Activated CD4-positive, alpha-beta T cell treated with anti-CD3 and anti-CD28 coated beads for 48 hours (primary cell): ENCODE measurements at regions not wholly inside any gene's neighbourhood (a gene's known extent, or its start where the extent isn't known, plus 50 kb on each side); places are given as distances from the start of the nearest gene placed in this dataset.

Source experiments
- DNase-seq: peaks from one replicate; pipeline ENCODE4 v3.0.0-alpha.2; 2020

DNA sequence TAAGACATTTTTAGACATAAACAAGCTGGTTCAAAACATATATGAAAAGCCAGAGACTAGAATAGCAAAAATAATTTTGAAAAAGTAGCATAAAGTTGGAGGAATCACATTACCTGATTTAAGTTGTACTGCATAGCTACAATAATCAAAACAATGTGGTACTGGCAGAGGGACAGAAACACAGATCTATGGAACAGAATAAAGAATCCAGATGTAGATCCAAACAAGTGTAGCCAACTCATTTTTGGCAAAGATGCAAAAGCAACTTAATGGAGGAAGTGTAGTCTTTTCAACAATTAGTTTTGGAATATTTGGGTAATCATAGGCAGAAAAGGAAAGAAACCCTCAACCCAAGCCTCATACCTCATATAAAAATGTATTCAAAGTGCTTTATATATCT, 278.7 kb upstream of the ZNF521 start:
- DNase-seq, result no peak

GRCh38 chr18:25621682-25622081, 269.7 kb upstream of the ZNF521 start:
- DNase-seq, result no peak

DNA sequence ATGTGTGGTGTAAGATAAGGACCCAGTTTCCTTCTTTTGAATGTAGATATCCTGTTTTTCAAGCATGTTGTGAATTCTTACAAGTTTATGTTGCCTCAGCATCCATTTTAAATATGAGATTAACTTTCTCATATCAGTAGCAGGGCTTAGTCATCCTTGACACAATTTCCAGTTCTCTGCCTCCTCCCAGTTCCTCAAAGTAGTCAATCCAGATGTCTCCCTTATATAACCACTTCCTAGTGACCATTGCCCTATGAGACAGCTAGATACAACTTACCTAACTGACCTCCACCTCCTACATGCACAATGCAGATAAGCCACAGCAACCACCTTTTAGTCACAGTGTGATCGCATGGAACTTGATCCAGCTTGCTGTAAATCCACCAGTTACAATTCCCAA, 269.2 kb upstream of the ZNF521 start:
- DNase-seq, result no peak

DNA sequence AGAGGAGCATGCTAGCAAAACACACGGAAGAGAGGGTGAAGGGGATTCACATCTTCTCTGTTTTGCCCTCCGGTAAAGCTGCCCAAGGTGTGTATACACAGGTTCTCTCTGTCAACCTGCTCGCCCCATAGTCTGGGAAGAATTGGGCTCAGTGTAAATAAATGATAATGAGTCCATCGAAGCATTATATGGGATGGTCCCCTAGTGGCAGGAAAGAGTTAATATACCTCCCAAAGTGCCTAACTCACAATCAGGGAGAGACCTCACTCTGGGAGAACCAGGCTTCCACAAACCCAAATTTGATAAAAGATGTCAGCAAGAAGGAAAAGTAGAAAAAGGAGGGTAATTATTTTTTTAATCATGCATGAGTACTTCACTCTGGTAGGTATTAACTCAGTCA, 262.2 kb upstream of the ZNF521 start:
- no peak for DNase-seq

- no peak for DNase-seq
Observed at GRCh38 chr18:25612466-25612865, 260.5 kb upstream of the ZNF521 start.

GRCh38 chr18:25608091-25608490, 256.1 kb upstream of the ZNF521 start:
- DNase-seq, result no peak

DNA sequence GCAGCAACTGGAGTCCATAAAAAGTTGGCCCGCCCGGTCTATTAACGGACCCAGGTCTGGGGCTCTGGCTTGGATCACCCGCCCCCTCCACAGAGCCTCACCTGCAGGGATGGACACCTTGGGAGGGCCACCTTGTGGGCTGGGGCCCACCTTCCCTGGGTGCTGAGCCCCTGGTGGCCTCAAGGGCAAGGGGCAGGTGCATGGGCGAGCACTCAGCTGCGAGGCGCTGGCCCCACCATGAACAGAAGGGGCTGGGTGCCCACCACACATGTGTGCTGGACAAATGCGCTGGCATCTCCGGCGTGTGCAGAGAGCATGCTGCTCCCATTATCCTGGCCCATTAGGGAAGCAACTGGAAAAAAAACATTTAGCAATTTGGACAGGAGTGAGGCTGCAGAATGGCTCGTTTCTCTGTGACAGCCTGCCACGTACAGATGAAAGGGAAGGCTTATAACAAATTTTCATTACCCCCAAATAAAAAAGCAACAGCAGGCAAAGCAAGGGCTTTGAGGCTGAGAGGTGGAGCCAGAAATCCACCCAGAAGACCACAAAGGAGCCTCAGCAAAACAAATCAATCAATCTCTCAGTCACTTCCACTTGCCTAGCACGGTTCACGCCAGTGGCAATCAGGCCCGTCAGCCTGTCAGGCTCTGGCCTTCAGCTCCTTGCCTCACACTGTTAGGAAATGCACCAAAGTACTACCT, 253.1 kb upstream of the ZNF521 start:
- DNase-seq, result no peak

DNA sequence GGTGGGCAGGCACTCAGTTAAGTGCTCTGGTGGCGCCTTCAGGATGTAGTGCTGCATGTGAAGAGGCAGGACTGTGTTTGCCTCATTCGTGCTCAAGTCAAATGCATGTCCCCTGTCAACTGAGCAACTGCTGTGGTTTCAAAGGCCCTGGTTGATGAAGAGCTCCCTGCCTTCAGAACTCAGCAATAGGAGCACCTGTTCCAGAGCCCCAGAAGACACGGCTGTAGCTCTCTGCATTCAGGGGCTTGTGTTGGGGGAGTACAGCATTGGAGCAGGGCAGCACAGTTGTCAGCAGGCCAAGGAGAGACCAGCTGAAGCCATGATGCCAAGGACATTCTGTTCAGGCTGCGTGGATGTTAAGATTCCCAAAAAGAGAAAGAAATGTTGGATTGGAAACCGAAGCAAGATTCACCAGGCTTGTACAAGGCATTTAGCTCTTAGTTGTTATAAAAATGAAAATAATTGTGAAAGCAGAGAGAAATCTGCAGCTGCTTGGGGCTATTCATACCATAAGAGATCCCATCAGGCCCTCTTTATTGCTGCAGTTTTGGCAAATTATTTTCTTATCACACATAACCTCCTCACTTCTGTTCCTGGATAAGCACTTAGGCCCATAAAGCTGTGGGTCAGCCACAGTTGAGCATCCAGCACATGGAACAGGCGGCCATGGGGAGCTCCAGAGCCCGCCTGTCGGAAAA, 252.4 kb upstream of the ZNF521 start:
- DNase-seq, result no peak

GRCh38 chr18:25599443-25599842, 247.5 kb upstream of the ZNF521 start:
- DNase-seq, result no peak

DNA sequence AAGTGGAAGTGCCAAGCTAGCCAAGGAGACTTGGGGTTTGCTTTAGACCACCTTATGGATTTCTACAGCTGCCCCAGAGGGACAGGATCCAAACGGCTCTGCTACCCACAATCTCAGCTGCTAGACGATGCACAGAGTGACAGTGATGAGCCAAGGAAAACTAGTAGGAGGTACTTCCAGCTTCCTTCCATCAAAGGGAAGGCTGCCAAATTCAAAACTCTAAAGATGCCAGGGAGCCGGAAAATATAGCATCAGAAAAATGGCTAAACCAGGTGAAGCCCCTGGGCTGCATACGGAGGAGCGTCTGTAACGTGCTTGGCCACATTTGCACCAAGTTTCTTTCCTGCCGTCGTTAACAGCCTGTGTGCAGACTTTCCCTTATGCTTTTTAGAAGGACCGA, 245.5 kb upstream of the ZNF521 start:
- DNase-seq, result no peak

DNA sequence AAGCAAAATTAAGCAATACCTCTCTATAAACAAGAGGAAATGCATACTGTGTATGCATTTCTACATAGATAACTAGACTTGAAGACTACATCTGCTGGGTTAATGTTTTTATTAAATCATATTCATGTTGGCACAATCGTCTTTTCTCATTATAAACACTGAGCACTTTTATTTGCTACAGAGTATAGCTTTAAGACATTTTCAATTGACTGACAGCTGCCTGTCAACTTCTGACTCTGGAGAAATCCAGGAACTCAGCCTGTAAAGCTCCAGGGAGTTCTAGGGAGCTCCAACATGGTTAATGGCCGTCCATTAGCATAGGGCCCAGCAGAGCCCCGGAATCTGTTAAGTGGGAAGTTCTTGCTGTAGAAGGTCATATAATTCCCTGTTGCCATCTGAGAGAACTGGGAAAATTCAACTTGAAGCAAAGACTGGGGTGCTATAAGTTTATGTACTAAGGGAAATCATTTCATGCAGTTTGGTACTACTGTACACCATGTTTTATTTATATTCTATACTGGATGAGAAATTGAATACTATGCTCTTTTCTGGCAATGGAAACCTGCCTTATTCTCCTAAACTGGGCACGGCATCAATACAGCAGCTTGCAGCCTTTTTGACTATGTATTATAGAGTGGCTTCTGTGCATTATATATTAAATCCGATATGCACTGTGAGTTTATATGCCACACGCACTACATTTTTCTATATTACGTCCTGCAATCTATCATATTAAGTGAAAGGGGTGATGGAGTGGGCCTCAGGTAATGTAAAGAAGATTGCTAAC, 243.5 kb upstream of the ZNF521 start:
- no peak for DNase-seq

- DNase-seq, result no peak
Observed at GRCh38 chr18:25594351-25594750, 242.4 kb upstream of the ZNF521 start.

GRCh38 chr18:25592804-25593360, 240.9 kb upstream of the ZNF521 start:
- no peak for DNase-seq

- no peak for DNase-seq
Observed at GRCh38 chr18:25590456-25590855, 238.5 kb upstream of the ZNF521 start.

DNA sequence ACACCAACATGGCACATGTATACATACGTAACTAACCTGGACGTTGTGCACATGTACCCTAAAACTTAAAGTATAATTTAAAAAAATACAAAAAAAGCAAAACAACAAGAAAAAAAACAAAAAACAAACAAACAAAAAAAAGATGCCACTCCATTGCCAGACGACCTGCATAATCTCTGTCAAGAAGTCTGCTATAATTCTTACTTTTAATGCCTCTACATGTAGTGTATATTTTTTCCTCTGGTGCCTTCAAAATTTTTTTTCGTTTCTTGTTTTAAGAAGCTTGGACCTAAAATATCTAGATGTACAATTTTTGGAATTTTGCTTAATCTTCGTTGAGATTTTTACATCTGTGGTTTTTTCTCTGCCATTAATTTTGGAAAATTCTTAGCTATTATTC, 235.6 kb upstream of the ZNF521 start:
- DNase-seq, result no peak

GRCh38 chr18:25568986-25569385, 217.0 kb upstream of the ZNF521 start:
- DNase-seq, result no peak

DNA sequence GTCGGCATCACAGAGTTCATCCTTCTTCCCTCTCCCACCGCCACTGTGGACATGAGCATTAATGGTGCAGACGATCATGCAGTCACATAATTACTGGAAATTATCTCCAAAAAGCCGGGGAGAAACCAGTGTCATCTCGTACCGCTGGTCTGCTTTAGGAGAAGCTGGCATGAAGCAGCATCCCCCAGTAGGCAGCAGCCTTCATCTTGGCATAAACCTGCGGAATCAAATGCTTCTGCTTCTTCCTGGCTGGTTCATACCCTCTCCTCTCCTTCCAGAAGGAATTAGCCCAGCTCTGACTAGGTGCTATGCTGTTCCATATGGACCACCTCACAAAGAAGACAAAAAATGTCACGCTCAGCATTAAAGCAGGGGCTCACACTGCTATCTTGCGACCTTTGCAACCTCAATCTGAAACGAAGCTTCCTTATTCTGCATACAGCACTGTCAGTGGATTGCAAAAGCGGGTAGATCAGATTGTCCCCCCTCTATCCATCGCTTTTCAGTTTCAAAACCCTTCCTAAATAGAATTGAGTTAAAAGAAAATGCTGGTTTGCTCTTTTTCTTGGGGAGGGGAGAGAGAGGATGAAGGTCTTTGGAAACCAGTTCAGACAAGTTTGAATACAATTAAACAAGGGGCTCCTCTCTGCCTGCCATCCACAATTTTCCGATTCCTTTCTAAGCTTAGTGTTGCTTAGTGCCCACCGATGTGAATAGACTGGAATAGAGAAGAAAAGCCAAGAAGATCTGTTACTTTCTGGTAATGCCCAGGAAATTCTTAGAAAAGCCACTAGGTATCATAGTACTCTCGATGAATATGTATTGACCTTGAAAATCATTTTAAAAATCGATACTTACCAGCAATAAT, 212.1 kb upstream of the ZNF521 start:
- no peak for DNase-seq

- no peak for DNase-seq
Observed at GRCh38 chr18:25563346-25563745, 211.4 kb upstream of the ZNF521 start.

GRCh38 chr18:25561918-25562317, 210.0 kb upstream of the ZNF521 start:
- DNase-seq, result peak; percentile 4

GRCh38 chr18:25560369-25560768, 208.4 kb upstream of the ZNF521 start:
- DNase-seq, result no peak

DNA sequence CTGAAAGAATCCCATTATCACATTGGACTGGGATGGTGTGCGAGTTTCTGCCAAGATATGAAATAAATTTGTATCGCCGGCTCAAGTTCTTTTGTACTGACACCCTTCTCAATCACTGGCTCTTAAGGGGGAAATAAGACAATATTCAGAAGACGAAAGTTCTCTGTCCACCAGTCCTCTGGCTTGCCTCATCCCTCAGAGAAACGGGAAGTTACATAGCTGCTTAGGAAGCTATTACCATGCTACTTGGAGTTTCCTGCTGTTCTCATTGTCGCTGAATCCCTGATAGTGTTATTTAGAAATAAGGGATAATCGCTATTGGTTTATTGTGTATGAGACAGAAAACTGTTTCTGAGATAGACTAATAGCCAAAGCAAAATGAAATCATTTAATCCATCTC, 205.0 kb upstream of the ZNF521 start:
- DNase-seq, result no peak

- DNase-seq, result no peak
Observed at GRCh38 chr18:25553631-25554263, 201.8 kb upstream of the ZNF521 start.
